Spleen (tissue), 7 donors: ENCODE measurements at regions not wholly inside any gene's neighbourhood (a gene's known extent, or its start where the extent isn't known, plus 50 kb on each side); places are given as distances from the start of the nearest gene placed in this dataset.

Experiments used
- CTCF ChIP-seq, 11 experiments: fragments of 200-600 bp in 7 of 11; fragments of 450-650 bp in 4 of 11; sonication (generic) in 4 of 11; IDR thresholded peaks in 8 of 11; conservative IDR thresholded peaks in 3 of 11; 1 replicate in 7 of 11; 2 replicates in 4 of 11; pipeline versions ENCODE4 v1.4.0 to v1.8.0; 2016 to 2021; ENCODE audit warnings: antibody characterized with exemption in 11 of 11, inconsistent platforms in 4 of 11, mild to moderate bottlenecking in 1 of 11
- POLR2A ChIP-seq, 3 donors: fragments of 450-650 bp; IDR thresholded peaks; one replicate each; pipeline ENCODE4 v1.5.1; 2017; ENCODE audit warnings: antibody characterized with exemption in 3 of 3, mild to moderate bottlenecking in 1 of 3
- POLR2AphosphoS5 ChIP-seq, 3 donors: sonication (generic); formaldehyde crosslinking; IDR thresholded peaks; one replicate each; pipeline ENCODE4 v1.5.1; 2017; ENCODE audit warnings: antibody characterized with exemption in 3 of 3
- donor health status: DM: no; HTN: no; CAD: no; lungs with moderate emphysema.
- donor health status: DM: no; HTN: no; CAD: no.
- donor health status: DM: no; HTN: no; CAD: no.

GRCh38 chr2:177015356-177015923, 197.2 kb upstream of the HNRNPA3 start:
- no peak for TF ChIP-seq CTCF (IDR thresholded peaks at IDR 0.05 in 8 of 11, conservative IDR thresholded peaks at IDR 0.05 in 3 of 11)
- TF ChIP-seq POLR2A (IDR thresholded peaks at IDR 0.05), result no peak
- TF ChIP-seq POLR2AphosphoS5 (IDR thresholded peaks at IDR 0.05), result no peak
